Endodermal cell (in vitro differentiated cells): ENCODE measurements at regions not wholly inside any gene's neighbourhood (a gene's known extent, or its start where the extent isn't known, plus 50 kb on each side); places are given as distances from the start of the nearest gene placed in this dataset.
"Not testable (repeated sequence)": the region's sequence is repeated elsewhere in the genome, so short reads cannot be mapped to it uniquely, and the experiment has no call there.

Source experiments
- DNase-seq: peaks from one replicate; pipeline ENCODE4 v3.0.0-alpha.2; 2017
- H3K27ac ChIP-seq: 2 replicates; pipeline ENCODE4 v1.5.1; 2013; ENCODE audit warnings: mild to moderate bottlenecking, low read depth, low read length, moderate library complexity
- H3K27me3 ChIP-seq: 2 replicates; pipeline ENCODE4 v1.6.1; 2013; ENCODE audit warnings: mild to moderate bottlenecking, low read length, moderate library complexity; ENCODE audit not compliant: insufficient read depth, control insufficient read depth, poor library complexity, severe bottlenecking
- H3K36me3 ChIP-seq: 2 replicates; pipeline ENCODE4 v1.7.0; 2013; ENCODE audit warnings: mild to moderate bottlenecking, low read length, moderate library complexity; ENCODE audit not compliant: control insufficient read depth, insufficient read depth
- H3K4me1 ChIP-seq: one replicate; pipeline ENCODE4 v1.7.0; 2013; ENCODE audit warnings: low read length; ENCODE audit not compliant: control insufficient read depth, insufficient read depth
- H3K4me3 ChIP-seq: 2 replicates; pipeline ENCODE4 v1.5.1; 2013; ENCODE audit warnings: mild to moderate bottlenecking, low read length, moderate library complexity
- H3K9ac ChIP-seq: 2 replicates; pipeline ENCODE4 v1.6.1; 2013; ENCODE audit warnings: mild to moderate bottlenecking, low read length, moderate library complexity; ENCODE audit not compliant: poor library complexity, severe bottlenecking; ENCODE audit errors: extremely low read depth
- H3K9me3 ChIP-seq: 2 replicates; pipeline ENCODE4 v1.6.1; 2013; ENCODE audit warnings: mild to moderate bottlenecking, low read length, moderate library complexity; ENCODE audit not compliant: control insufficient read depth
- H3K27ac Mint-ChIP-seq: 2 replicates; pipeline ENCODE4 v1.8.0; 2020; ENCODE audit warnings: mixed read lengths
- H3K27me3 Mint-ChIP-seq: 2 replicates; pipeline ENCODE4 v1.8.0; 2021; ENCODE audit warnings: mild to moderate bottlenecking, mixed read lengths; ENCODE audit not compliant: insufficient read depth
- H3K36me3 Mint-ChIP-seq: 2 replicates; pipeline ENCODE4 v1.8.0; 2020; ENCODE audit warnings: low read depth, mixed read lengths
- H3K4me1 Mint-ChIP-seq: 2 replicates; pipeline ENCODE4 v1.8.0; 2020; ENCODE audit warnings: mixed read lengths
- H3K4me3 Mint-ChIP-seq: 2 replicates; pipeline ENCODE4 v1.8.0; 2020; ENCODE audit warnings: mild to moderate bottlenecking, moderate library complexity, mixed read lengths
- H3K9me3 Mint-ChIP-seq: 2 replicates; pipeline ENCODE4 v1.8.0; 2020; ENCODE audit warnings: mild to moderate bottlenecking, mixed read lengths
- WGBS, 2 experiments: methylation state at CpG; one replicate each; pipeline versions ENCODE4 v1.1.5 to v1.1.7; 2013; ENCODE audit warnings: missing lambda C conversion rate in 2 of 2, mixed read lengths in 1 of 2; ENCODE audit not compliant: insufficient coverage in 1 of 2, insufficient read length in 1 of 2; 5-methylcytosine and 5-hydroxymethylcytosine counted together

DNA sequence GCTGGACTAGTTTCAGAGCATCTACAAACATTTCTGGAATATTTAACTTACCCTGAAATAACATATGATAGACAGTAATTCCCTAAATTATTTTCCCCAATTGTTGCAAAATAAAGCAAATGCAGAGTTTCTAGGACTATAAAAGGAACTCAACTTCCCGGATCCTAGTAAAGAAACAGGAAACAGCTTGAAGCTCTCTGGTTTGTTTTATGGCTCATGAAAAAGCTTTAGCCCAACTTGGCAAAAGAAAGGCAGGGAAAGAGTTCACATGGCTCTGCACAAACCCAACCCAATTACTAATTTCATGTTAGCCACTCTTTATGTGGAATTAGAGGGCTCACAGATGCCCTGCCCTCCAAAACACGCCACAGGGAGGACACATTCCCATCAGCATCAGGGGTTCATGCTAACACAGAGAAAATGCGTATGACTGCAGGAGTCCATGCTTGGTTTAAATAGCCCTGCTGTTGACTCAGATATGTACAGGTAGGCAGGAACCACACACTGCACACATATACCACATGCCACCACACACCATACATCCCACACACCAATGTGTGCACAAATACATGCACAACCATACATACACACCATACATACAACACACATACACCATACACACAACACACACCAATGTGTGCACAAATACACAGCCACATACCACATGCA lies 81.2 kb upstream of the FBXO28 start:
- not testable (repeated sequence) for H3K27ac Mint-ChIP-seq, H3K9me3 Mint-ChIP-seq, H3K4me1 ChIP-seq, H3K36me3 Mint-ChIP-seq, H3K27me3 Mint-ChIP-seq, H3K4me1 Mint-ChIP-seq, H3K27me3 ChIP-seq, H3K4me3 Mint-ChIP-seq, H3K4me3 ChIP-seq, H3K27ac ChIP-seq, H3K36me3 ChIP-seq, DNase-seq, H3K9me3 ChIP-seq, H3K9ac ChIP-seq
- WGBS, 2 experiments, result 100% methylated on average over 1 of the region's 3 CpGs; no CpG with 5 or more reads in 1 of the 2 experiments

DNA sequence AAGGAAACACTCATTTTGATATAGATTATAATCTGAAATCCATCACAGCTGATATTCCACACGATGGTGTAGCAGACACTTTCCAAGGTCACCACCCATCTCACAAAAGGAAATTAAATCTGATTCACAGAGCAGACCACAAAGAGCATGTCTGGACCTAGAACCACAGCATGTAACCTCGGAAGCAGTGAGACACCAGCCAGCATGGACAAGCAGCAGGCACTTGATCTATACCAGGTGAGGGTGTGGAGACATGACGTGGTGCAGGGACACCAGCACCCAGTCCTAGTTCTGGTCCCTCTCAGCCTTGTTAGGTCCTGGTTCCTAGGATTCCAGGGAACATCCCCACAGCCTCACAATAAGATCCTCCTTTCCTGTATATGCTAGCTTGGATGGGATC lies 81.9 kb upstream of the FBXO28 start:
- not testable (repeated sequence) for H3K27ac ChIP-seq, H3K9ac ChIP-seq, H3K27me3 Mint-ChIP-seq, H3K4me1 ChIP-seq, DNase-seq, H3K9me3 Mint-ChIP-seq, H3K4me1 Mint-ChIP-seq, H3K27me3 ChIP-seq, H3K4me3 Mint-ChIP-seq, H3K27ac Mint-ChIP-seq, H3K36me3 Mint-ChIP-seq, H3K4me3 ChIP-seq, H3K36me3 ChIP-seq, H3K9me3 ChIP-seq
- 64% methylated on average over 1 of the region's 3 CpGs; no CpG with 5 or more reads in 1 of the 2 experiments for WGBS, 2 experiments

DNA sequence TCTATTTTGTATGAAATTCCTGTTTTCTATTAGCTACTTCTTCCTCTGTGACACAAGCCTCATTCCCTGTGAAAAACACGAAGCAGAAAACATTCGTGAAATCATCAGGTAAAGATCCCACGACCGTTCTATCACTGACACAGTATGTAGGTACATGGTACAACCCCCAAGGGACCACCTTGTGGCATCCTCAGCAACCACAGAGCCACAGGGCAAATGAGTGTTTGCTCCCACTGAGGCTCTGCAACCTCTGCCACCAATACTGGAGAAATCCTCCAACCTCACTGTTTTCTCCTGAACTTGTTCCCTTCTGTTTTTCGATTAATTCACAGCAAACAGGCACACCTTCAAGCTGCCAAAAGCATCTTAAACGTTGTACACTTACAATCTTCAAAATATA lies 83.7 kb upstream of the FBXO28 start:
- not testable (repeated sequence) for H3K27ac Mint-ChIP-seq, DNase-seq, H3K36me3 ChIP-seq, H3K36me3 Mint-ChIP-seq, H3K4me1 Mint-ChIP-seq, H3K4me1 ChIP-seq, H3K4me3 Mint-ChIP-seq, H3K27me3 Mint-ChIP-seq, H3K9ac ChIP-seq, H3K9me3 ChIP-seq, H3K27me3 ChIP-seq, H3K4me3 ChIP-seq, H3K9me3 Mint-ChIP-seq, H3K27ac ChIP-seq
- 81% methylated on average over 4 of the region's 6 CpGs; no CpG with 5 or more reads in 1 of the 2 experiments for WGBS, 2 experiments

DNA sequence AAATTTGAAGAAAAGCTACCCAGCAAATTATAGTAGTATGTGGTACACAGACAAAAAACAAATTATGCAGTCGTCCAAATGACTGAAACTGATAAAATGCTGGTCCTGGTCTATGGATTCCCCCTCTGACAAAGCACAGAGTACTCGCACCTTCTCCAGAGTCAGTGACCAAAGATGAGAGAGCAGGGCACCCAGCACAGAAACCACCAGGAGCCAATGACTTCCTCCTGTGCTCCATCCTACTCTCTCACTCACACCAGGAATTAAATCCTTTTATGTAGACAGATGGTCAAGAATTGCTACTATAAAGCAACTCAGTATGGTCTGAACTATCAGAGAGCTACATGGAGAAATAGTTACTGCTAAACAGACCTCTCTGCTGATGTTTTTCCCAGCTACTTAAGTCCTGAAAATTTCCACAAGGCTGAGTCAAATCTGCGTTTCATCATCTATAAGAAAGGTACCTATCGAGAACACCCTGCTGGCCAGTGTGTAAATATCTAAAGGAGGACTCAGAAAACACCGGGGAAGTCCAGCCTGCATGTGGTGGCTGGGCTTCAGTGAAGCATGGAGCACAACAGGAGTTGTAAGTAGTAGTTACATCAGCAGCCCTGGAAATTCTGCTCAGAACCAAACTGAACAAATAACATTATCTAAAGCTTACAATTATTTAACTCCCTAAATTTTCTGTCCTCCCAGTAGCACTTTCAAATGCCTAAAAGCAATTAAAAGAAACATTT lies 84.5 kb upstream of the FBXO28 start:
- not testable (repeated sequence) for H3K4me1 ChIP-seq, DNase-seq, H3K4me3 Mint-ChIP-seq, H3K27ac Mint-ChIP-seq, H3K27me3 Mint-ChIP-seq, H3K36me3 Mint-ChIP-seq, H3K9me3 ChIP-seq, H3K27me3 ChIP-seq, H3K9ac ChIP-seq, H3K4me3 ChIP-seq, H3K36me3 ChIP-seq, H3K4me1 Mint-ChIP-seq, H3K9me3 Mint-ChIP-seq, H3K27ac ChIP-seq
- WGBS, 2 experiments, result 84 to 100% methylated on average over 1 to 2 of the region's 5 CpGs

DNA sequence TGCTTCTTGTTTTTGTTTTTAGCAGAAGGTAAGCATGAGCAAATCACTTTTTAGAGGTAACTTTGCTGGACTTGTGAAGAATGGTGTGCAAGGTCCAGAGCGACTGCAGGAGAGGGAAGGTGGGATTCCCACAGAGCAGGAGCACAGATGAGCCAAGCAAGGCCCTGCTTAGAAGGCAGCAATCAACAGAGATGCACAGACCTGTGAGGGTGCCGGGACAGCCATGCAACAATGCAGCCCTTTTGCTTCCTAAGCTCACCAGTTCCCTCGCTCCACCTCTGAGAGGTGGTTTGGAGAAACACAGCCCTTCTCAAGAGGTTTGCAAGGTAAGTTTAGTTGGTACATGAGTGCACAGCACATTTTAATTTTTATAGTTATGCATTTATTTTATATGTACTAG lies 85.1 kb upstream of the FBXO28 start:
- not testable (repeated sequence) for H3K4me1 Mint-ChIP-seq, DNase-seq, H3K27me3 Mint-ChIP-seq, H3K9me3 ChIP-seq, H3K27ac ChIP-seq, H3K9ac ChIP-seq, H3K9me3 Mint-ChIP-seq, H3K36me3 ChIP-seq, H3K27ac Mint-ChIP-seq, H3K36me3 Mint-ChIP-seq, H3K27me3 ChIP-seq, H3K4me1 ChIP-seq, H3K4me3 Mint-ChIP-seq, H3K4me3 ChIP-seq
- 71 to 96% methylated on average over 1 to 3 of the region's 3 CpGs for WGBS, 2 experiments

DNA sequence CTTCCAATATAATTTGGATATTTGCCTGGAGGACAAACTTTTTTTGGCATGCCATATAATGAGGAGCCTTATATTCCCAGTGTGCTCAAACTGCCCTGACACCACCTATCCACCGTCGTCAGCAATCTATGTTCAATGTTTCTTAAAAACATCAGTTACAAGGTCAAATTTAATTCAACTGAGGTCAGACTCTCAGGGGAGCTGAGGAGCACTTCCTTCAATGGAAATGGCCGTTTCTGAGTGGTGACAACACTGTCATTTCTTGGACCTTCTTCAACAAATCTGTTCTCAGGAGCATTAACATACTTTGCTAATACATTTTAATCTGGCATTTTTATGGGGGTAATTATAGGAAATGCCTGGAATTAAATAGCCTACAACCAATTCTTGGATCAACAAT lies 90.8 kb upstream of the FBXO28 start:
- not testable (repeated sequence) for H3K4me3 Mint-ChIP-seq, H3K27ac ChIP-seq, H3K27ac Mint-ChIP-seq, H3K9me3 Mint-ChIP-seq, H3K36me3 ChIP-seq, H3K4me1 ChIP-seq, H3K9me3 ChIP-seq, H3K36me3 Mint-ChIP-seq, H3K4me3 ChIP-seq, H3K9ac ChIP-seq, H3K4me1 Mint-ChIP-seq, H3K27me3 Mint-ChIP-seq, H3K27me3 ChIP-seq, DNase-seq
- WGBS, 2 experiments, result 92% methylated on average over 1 of the region's 3 CpGs; no CpG with 5 or more reads in 1 of the 2 experiments
